ENCODE measurements at regions not wholly inside any gene's neighbourhood (a gene's known extent, or its start where the extent isn't known, plus 50 kb on each side); places are given as distances from the start of the nearest gene placed in this dataset.

DNA sequence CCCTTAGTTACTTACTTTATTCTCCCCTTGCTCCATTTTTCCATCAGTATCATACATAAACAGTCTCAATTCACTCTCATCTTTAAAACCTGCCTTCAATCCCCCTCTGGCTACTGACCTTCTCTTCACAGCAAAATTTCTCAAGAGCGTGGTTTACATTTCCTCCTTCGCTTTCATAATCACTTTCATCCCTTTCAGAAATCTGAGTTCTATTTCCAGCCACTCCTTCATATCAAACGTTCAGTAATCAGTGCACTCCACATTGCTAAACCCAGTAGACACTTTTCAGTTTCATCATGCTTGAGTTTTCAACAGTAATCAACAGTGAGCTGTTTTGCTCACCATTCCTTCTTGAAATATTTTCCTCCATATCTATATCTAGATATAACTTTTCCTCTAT is 176.7 kb upstream of the HSF2 start:
- TF ChIP-seq, protein P1, sequence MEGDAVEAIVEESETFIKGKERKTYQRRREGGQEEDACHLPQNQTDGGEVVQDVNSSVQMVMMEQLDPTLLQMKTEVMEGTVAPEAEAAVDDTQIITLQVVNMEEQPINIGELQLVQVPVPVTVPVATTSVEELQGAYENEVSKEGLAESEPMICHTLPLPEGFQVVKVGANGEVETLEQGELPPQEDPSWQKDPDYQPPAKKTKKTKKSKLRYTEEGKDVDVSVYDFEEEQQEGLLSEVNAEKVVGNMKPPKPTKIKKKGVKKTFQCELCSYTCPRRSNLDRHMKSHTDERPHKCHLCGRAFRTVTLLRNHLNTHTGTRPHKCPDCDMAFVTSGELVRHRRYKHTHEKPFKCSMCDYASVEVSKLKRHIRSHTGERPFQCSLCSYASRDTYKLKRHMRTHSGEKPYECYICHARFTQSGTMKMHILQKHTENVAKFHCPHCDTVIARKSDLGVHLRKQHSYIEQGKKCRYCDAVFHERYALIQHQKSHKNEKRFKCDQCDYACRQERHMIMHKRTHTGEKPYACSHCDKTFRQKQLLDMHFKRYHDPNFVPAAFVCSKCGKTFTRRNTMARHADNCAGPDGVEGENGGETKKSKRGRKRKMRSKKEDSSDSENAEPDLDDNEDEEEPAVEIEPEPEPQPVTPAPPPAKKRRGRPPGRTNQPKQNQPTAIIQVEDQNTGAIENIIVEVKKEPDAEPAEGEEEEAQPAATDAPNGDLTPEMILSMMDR (IDR thresholded peaks at IDR 0.05) = no peak
- TF ChIP-seq POLR2AphosphoS5 (IDR thresholded peaks at IDR 0.05) (no peak), POLR2A (IDR thresholded peaks at IDR 0.05) (no peak), EP300 (IDR thresholded peaks at IDR 0.05) (no peak)
- 45% methylated on average over 3 of the region's 3 CpGs for WGBS
- Histone ChIP-seq H3K27ac (no peak overlapping the region), H3K9me3 (no peaks in the 10 kb centered on the region), H3K4me1 (no peaks in the 10 kb centered on the region), H3K27me3 (no peaks in the 10 kb centered on the region), H3K36me3 (no peaks in the 10 kb centered on the region), H3K4me3 (no peak overlapping the region)
- no peak for DNase-seq (ENCODE audit: low spot score in 2 of 2)

DNA sequence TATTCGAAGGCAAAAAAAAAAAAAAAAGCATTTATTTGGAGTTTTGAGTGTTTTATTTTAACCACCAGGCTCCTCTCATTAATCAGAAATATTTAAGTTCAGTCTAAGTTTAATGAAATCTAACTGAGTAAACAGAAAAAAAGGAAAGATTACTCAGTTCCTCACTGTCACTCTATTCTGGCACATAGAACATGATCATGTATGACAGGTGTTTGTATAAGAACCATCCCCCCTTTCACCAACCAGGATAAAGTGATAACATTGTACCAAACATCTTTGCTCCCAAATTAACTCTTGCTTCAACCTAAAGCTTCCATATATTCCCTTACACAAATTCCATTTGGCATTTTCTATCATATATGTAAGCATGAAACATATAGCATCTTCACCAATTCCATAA is 176.2 kb upstream of the HSF2 start:
- Histone ChIP-seq H3K36me3 (no peaks in the 10 kb centered on the region), H3K27ac (no peak overlapping the region), H3K9me3 (no peaks in the 10 kb centered on the region), H3K27me3 (no peaks in the 10 kb centered on the region), H3K4me1 (no peaks in the 10 kb centered on the region), H3K4me3 (no peak overlapping the region)
- 85% methylated on average over 1 of the region's 1 CpG for WGBS
- no peak for TF ChIP-seq POLR2A (IDR thresholded peaks at IDR 0.05)
- no peak for DNase-seq (ENCODE audit: low spot score in 2 of 2)

- no peak for DNase-seq (ENCODE audit: low spot score in 2 of 2)
- Histone ChIP-seq H3K36me3 (no peaks in the 10 kb centered on the region), H3K27me3 (no peaks in the 10 kb centered on the region), H3K4me1 (no peaks in the 10 kb centered on the region), H3K4me3 (no peak overlapping the region), H3K9me3 (peaks cover 3% of the 10 kb centered on the region), H3K27ac (no peak overlapping the region)
- TF ChIP-seq POLR2A (IDR thresholded peaks at IDR 0.05) = no peak
- no peak for TF ChIP-seq POLR2AphosphoS5 (IDR thresholded peaks at IDR 0.05)
- no peak for TF ChIP-seq EP300 (IDR thresholded peaks at IDR 0.05)
- TF ChIP-seq, protein P1 (IDR thresholded peaks at IDR 0.05) = no peak
Measured at GRCh38 chr6:122238861-122239260, 160.6 kb upstream of the HSF2 start.

GRCh38 chr6:122246906-122247658 is 152.4 kb upstream of the HSF2 start:
- peaks cover 13% of the 10 kb centered on the region for H3K9me3 ChIP-seq
- no peak overlapping the region for H3K4me3 ChIP-seq
- 75% methylated on average over 2 of the region's 5 CpGs for WGBS
- H3K36me3 ChIP-seq = no peaks in the 10 kb centered on the region
- TF ChIP-seq EP300 (IDR thresholded peaks at IDR 0.05) = no peak
- TF ChIP-seq POLR2AphosphoS5 (IDR thresholded peaks at IDR 0.05) = no peak
- no peak for TF ChIP-seq POLR2A (IDR thresholded peaks at IDR 0.05)
- TF ChIP-seq, protein P1 (IDR thresholded peaks at IDR 0.05) = no peak
- no peak overlapping the region for H3K27ac ChIP-seq
- no peaks in the 10 kb centered on the region for H3K27me3 ChIP-seq
- no peak for DNase-seq (ENCODE audit: low spot score in 2 of 2)
- no peaks in the 10 kb centered on the region for H3K4me1 ChIP-seq

DNA sequence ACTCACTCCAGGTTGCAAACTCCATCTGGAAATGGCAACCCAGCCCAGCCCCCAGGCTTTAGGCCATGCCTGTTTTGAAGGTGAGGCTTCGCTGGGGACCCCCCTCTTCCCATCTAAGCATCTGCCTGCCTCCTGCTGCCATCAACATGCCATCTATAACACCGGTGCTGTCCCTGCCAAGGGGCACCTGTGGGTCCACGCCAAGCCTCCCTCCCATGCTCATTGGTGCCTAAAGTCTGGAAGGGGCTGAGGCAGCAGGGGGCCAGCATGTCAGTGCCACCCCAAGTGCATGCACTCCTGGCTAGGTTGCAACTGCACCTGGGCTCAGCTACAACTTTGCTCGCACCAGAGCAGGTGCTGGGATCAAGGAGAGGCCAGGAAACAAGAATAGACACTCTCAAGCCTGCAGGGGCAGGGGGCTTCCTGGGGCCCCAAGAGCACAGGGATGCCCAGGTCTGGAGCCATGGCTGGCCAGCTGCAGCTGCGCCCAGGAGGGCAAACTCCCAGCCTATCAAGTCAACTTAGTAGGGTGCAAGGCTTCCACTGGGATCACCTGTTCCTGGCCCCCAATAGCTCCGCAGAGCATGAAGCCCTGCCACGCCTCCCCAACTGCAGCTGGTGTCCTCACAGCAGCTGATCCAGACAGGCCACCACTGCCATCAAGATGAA is 151.3 kb upstream of the HSF2 start:
- H3K27me3 ChIP-seq = no peaks in the 10 kb centered on the region
- H3K4me1 ChIP-seq = no peaks in the 10 kb centered on the region
- WGBS = 74% methylated on average over 3 of the region's 7 CpGs
- H3K9me3 ChIP-seq = peaks cover 13% of the 10 kb centered on the region
- no peak for DNase-seq (ENCODE audit: low spot score in 2 of 2)
- no peak overlapping the region for H3K27ac ChIP-seq
- H3K36me3 ChIP-seq = no peaks in the 10 kb centered on the region
- H3K4me3 ChIP-seq = no peak overlapping the region
- no peak for TF ChIP-seq POLR2A (IDR thresholded peaks at IDR 0.05)
- no peak for TF ChIP-seq POLR2AphosphoS5 (IDR thresholded peaks at IDR 0.05)
- TF ChIP-seq, protein P1 (IDR thresholded peaks at IDR 0.05) = no peak
- TF ChIP-seq EP300 (IDR thresholded peaks at IDR 0.05) = no peak

All from suprapubic skin (tissue), 4 donors.